ENCODE measurements at regions not wholly inside any gene's neighbourhood (a gene's known extent, or its start where the extent isn't known, plus 50 kb on each side); places are given as distances from the start of the nearest gene placed in this dataset.

DNA sequence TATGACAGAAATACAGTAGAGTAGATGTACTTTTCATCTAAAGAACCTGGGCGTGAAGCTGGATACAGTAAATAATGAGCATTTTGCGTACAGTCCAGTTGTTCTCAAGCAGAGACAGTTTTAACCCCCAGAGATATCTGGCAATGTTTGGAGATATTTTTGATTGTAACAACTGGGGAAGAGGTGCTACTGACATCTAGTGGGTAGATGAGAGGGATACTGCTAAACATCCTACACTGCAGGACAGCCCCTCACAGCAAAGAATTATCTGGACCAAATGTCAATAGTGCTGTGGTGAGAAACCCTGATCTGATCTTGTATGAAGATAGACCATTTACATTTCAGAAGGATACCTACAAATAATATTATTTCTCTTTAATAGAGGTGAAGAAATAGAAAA, 200.2 kb upstream of the FAM47A start:
- TF ChIP-seq CTCF (IDR thresholded peaks at IDR 0.05) (no peak), EZH2 (IDR thresholded peaks at IDR 0.05; ENCODE audit: borderline replicate concordance, insufficient read depth, low read depth, low read length, poor library complexity, severe bottlenecking) (no peak)
